ENCODE measurements at regions not wholly inside any gene's neighbourhood (a gene's known extent, or its start where the extent isn't known, plus 50 kb on each side); places are given as distances from the start of the nearest gene placed in this dataset.
"Not testable (repeated sequence)": the region's sequence is repeated elsewhere in the genome, so short reads cannot be mapped to it uniquely, and the experiment has no call there.

DNA sequence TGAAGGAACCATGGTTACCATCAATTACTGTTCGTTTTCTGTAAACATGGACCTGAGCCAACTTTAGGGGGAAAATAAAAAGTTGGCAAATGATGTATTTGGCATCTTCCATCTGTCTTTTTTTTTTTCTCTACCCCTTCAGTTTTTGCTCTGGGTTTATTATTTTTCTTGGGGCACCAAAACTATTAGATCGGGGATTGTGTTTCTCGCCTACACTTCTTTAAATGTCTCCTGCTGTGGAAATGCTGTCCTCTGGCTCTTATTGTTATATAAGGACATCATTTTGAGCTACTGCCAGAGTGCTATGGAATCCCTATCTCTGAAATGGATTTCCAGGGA, 234.0 kb upstream of the SLIT2 start:
- Mint-ChIP-seq H3K27me3 (ENCODE audit: low read depth) (no peaks in the 10 kb centered on the region), H3K4me1 (peaks cover 26% of the 10 kb centered on the region), H3K36me3 (ENCODE audit: low read depth) (no peaks in the 10 kb centered on the region), H3K4me3 (peak overlapping the region in 1 of 3 experiments; percentile 8), H3K9me3 (no peaks in the 10 kb centered on the region), H3K27ac (peak overlapping the region in 2 of 3 experiments; percentile 88 to 92)
- TF ChIP-seq, protein P1, sequence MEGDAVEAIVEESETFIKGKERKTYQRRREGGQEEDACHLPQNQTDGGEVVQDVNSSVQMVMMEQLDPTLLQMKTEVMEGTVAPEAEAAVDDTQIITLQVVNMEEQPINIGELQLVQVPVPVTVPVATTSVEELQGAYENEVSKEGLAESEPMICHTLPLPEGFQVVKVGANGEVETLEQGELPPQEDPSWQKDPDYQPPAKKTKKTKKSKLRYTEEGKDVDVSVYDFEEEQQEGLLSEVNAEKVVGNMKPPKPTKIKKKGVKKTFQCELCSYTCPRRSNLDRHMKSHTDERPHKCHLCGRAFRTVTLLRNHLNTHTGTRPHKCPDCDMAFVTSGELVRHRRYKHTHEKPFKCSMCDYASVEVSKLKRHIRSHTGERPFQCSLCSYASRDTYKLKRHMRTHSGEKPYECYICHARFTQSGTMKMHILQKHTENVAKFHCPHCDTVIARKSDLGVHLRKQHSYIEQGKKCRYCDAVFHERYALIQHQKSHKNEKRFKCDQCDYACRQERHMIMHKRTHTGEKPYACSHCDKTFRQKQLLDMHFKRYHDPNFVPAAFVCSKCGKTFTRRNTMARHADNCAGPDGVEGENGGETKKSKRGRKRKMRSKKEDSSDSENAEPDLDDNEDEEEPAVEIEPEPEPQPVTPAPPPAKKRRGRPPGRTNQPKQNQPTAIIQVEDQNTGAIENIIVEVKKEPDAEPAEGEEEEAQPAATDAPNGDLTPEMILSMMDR (IDR thresholded peaks at IDR 0.05; ENCODE audit: unreplicated experiment in 3 of 3), result no peak

GRCh38 chr4:20017070-20017776, 234.5 kb upstream of the SLIT2 start:
- Mint-ChIP-seq H3K9me3 (no peaks in the 10 kb centered on the region), H3K27me3 (ENCODE audit: low read depth) (no peaks in the 10 kb centered on the region), H3K4me1 (peaks cover 26% of the 10 kb centered on the region), H3K4me3 (no peak overlapping the region), H3K27ac (peak overlapping the region in 2 of 3 experiments; percentile 88 to 92), H3K36me3 (ENCODE audit: low read depth) (no peaks in the 10 kb centered on the region)
- TF ChIP-seq, protein P1 (IDR thresholded peaks at IDR 0.05; ENCODE audit: unreplicated experiment in 3 of 3), result no peak

DNA sequence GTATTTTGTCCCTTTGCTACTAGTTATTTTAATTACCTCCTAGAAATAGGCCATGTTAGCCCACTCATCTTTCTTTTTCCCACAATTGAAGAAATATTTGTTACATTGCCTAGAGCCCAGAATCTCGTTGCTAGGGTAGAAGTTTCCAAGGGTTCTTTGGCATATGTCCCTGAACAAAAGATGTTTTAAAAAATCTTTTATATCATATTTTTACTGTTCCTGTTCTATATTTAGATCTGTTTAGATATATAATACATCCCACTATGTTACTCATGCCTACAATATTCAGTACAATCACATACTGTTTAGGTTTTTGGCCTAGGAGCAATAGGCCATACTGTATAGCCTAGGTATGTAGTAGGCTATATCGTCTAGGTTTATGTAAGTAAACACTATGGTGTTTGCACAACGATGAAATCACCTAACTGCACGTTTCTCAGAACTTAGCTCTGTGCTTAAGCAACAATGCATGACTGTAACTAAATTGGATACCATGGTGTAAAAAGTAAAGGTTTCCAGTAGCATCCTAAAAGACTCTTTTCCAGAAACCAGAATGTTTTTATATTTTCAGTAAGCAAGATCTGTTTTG, 236.0 kb upstream of the SLIT2 start:
- H3K27ac Mint-ChIP-seq, result peak overlapping the region in 2 of 3 experiments; percentile 17 to 31

DNA sequence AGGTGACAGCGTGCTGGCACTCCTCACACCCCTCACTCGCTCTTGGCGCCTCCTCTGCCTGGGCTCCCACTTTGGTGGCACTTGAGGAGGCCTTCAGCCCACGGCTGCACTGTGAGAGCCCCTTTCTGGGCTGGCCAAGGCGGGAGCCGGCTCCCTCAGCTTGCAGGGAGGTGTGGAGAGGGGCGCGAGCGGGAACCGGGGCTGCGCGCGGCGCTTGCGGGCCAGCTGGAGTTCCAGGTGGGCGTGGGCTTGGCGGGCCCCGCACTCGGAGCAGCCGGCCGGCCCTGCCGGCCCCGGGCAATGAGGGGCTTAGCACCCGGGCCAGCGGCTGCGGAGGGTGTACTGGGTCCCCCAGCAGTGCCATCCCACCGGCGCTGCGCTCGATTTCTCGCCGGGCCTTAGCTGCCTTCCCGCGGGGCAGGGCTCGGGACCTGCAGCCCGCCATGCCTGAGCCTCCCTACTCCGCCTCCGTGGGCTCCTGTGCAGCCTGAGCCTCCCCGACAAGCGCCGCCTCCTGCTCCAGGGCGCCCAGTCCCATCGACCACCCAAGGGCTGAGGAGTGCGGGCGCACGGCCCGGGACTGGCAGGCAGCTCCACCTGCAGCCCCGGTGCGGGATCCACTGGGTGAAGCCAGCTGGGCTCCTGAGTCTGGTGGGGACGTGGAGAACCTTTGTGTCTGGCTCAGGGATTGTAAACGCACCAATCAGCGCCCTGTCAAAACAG, 247.7 kb upstream of the SLIT2 start:
- H3K4me3 Mint-ChIP-seq; H3K4me1 Mint-ChIP-seq; H3K36me3 Mint-ChIP-seq (ENCODE audit: low read depth); H3K27me3 Mint-ChIP-seq (ENCODE audit: low read depth); H3K9me3 Mint-ChIP-seq; H3K27ac Mint-ChIP-seq: not testable (repeated sequence)

More for the DNA sequence above, 236.0 kb upstream of the SLIT2 start:
- Mint-ChIP-seq H3K36me3 (ENCODE audit: low read depth) (no peaks in the 10 kb centered on the region), H3K9me3 (no peaks in the 10 kb centered on the region), H3K4me3 (no peak overlapping the region), H3K4me1 (peaks cover 26% of the 10 kb centered on the region), H3K27me3 (ENCODE audit: low read depth) (no peaks in the 10 kb centered on the region)
- TF ChIP-seq, protein P1 (IDR thresholded peaks at IDR 0.05; ENCODE audit: unreplicated experiment in 3 of 3), result no peak

GRCh38 chr4:19999775-20000414, 251.8 kb upstream of the SLIT2 start:
- Mint-ChIP-seq H3K27ac (no peak overlapping the region), H3K27me3 (ENCODE audit: low read depth) (no peaks in the 10 kb centered on the region), H3K36me3 (ENCODE audit: low read depth) (no peaks in the 10 kb centered on the region), H3K9me3 (no peaks in the 10 kb centered on the region), H3K4me1 (no peaks in the 10 kb centered on the region), H3K4me3 (no peak overlapping the region)
- TF ChIP-seq, protein P1 (IDR thresholded peaks at IDR 0.05; ENCODE audit: unreplicated experiment in 3 of 3), result no peak

- H3K4me3 Mint-ChIP-seq, result no peak overlapping the region
- H3K36me3 Mint-ChIP-seq (ENCODE audit: low read depth), result no peaks in the 10 kb centered on the region
- no peaks in the 10 kb centered on the region for H3K27me3 Mint-ChIP-seq (ENCODE audit: low read depth)
- no peaks in the 10 kb centered on the region for H3K4me1 Mint-ChIP-seq
- TF ChIP-seq, protein P1 (IDR thresholded peaks at IDR 0.05; ENCODE audit: unreplicated experiment in 3 of 3), result no peak
- H3K27ac Mint-ChIP-seq, result no peak overlapping the region
- no peaks in the 10 kb centered on the region for H3K9me3 Mint-ChIP-seq
These were observed 252.4 kb upstream of the SLIT2 start for GRCh38 chr4:19999276-19999675.
